BE2C (cell line): ENCODE measurements at regions not wholly inside any gene's neighbourhood (a gene's known extent, or its start where the extent isn't known, plus 50 kb on each side); places are given as distances from the start of the nearest gene placed in this dataset.

ENCODE experiments used
- DNase-seq: peaks from one replicate; pipeline ENCODE4 v3.0.0-alpha.2; 2020
- H3K27me3 ChIP-seq: fragments of 250-450 bp; sonication (Bioruptor Pico); 2 replicates; pipeline ENCODE4 v1.5.1; 2020; ENCODE audit warnings: mild to moderate bottlenecking
- H3K36me3 ChIP-seq: fragments of 250-450 bp; sonication (Bioruptor Pico); 2 replicates; pipeline ENCODE4 v1.5.1; 2020; ENCODE audit warnings: mild to moderate bottlenecking
- H3K4me1 ChIP-seq: fragments of 250-450 bp; sonication (Bioruptor Pico); 2 replicates; pipeline ENCODE4 v1.5.1; 2020
- H3K4me3 ChIP-seq: 2 replicates; pipeline ENCODE4 v1.5.1; 2011; ENCODE audit warnings: low read depth, low read length
- H3K9me3 ChIP-seq: fragments of 250-450 bp; sonication (Bioruptor Pico); 2 replicates; pipeline ENCODE4 v1.5.1; 2020
- CTCF ChIP-seq: IDR thresholded peaks from 2 replicates; pipeline ENCODE4 v1.5.1; 2012; ENCODE audit warnings: mild to moderate bottlenecking, low read depth, low read length

- Histone ChIP-seq H3K4me1 (no peaks in the 10 kb centered on the region), H3K9me3 (no peaks in the 10 kb centered on the region), H3K27me3 (no peaks in the 10 kb centered on the region), H3K4me3 (no peak overlapping the region), H3K36me3 (no peaks in the 10 kb centered on the region)
- DNase-seq = no peak
- TF ChIP-seq CTCF = no peak
These were observed 1267.3 kb downstream of the PCDH19 start for GRCh38 chrX:99142745-99143144.

- no peak for DNase-seq
- no peaks in the 10 kb centered on the region for H3K4me1 ChIP-seq
- no peaks in the 10 kb centered on the region for H3K36me3 ChIP-seq
- no peak for TF ChIP-seq CTCF
- H3K4me3 ChIP-seq = no peak overlapping the region
- no peaks in the 10 kb centered on the region for H3K9me3 ChIP-seq
- no peaks in the 10 kb centered on the region for H3K27me3 ChIP-seq
These were observed 1272.6 kb downstream of the PCDH19 start for GRCh38 chrX:99137488-99137887.

GRCh38 chrX:99117011-99117410 is 1293.1 kb downstream of the PCDH19 start:
- TF ChIP-seq CTCF = no peak
- no peaks in the 10 kb centered on the region for H3K36me3 ChIP-seq
- no peaks in the 10 kb centered on the region for H3K9me3 ChIP-seq
- no peaks in the 10 kb centered on the region for H3K4me1 ChIP-seq
- no peak overlapping the region for H3K4me3 ChIP-seq
- no peak for DNase-seq
- no peaks in the 10 kb centered on the region for H3K27me3 ChIP-seq

GRCh38 chrX:99095965-99096635 is 1314.0 kb downstream of the PCDH19 start:
- Histone ChIP-seq H3K27me3 (no peaks in the 10 kb centered on the region), H3K9me3 (no peaks in the 10 kb centered on the region), H3K4me1 (no peaks in the 10 kb centered on the region), H3K4me3 (no peak overlapping the region), H3K36me3 (no peaks in the 10 kb centered on the region)
- TF ChIP-seq CTCF = no peak
- no peak for DNase-seq

GRCh38 chrX:99091459-99091858 is 1318.6 kb downstream of the PCDH19 start:
- TF ChIP-seq CTCF = no peak
- H3K4me3 ChIP-seq = no peak overlapping the region
- no peaks in the 10 kb centered on the region for H3K27me3 ChIP-seq
- no peaks in the 10 kb centered on the region for H3K4me1 ChIP-seq
- no peaks in the 10 kb centered on the region for H3K9me3 ChIP-seq
- H3K36me3 ChIP-seq = no peaks in the 10 kb centered on the region
- DNase-seq = no peak

- no peak for DNase-seq
These were observed 1331.8 kb downstream of the PCDH19 start for GRCh38 chrX:99078301-99078700.

More at GRCh38 chrX:99078301-99078700, 1331.8 kb downstream of the PCDH19 start:
- no peak overlapping the region for H3K4me3 ChIP-seq
- H3K27me3 ChIP-seq = no peaks in the 10 kb centered on the region
- H3K9me3 ChIP-seq = no peaks in the 10 kb centered on the region
- no peak for TF ChIP-seq CTCF
- H3K4me1 ChIP-seq = no peaks in the 10 kb centered on the region
- no peaks in the 10 kb centered on the region for H3K36me3 ChIP-seq
